ENCODE measurements at regions not wholly inside any gene's neighbourhood (a gene's known extent, or its start where the extent isn't known, plus 50 kb on each side); places are given as distances from the start of the nearest gene placed in this dataset.

DNA sequence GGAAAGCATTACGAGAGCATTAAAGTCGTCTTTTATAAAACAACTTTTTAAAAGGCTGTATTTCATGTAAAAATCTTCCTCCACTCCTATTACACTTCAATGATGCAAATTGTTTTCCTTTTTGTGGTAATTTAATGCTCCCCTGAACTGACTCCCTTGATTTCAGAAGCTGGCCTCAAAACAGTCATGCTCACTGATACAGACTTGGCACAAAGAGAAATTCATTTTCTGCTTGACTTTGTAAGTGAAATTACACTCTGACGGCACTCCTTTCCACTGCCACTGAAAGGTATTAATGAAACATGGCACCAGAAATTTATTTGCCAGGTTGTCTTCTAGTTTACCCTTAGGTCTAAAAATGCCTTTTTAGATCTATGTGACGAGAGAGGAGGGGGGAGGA, 215.5 kb downstream of the LRRC3B start:
- TF ChIP-seq, protein P1, sequence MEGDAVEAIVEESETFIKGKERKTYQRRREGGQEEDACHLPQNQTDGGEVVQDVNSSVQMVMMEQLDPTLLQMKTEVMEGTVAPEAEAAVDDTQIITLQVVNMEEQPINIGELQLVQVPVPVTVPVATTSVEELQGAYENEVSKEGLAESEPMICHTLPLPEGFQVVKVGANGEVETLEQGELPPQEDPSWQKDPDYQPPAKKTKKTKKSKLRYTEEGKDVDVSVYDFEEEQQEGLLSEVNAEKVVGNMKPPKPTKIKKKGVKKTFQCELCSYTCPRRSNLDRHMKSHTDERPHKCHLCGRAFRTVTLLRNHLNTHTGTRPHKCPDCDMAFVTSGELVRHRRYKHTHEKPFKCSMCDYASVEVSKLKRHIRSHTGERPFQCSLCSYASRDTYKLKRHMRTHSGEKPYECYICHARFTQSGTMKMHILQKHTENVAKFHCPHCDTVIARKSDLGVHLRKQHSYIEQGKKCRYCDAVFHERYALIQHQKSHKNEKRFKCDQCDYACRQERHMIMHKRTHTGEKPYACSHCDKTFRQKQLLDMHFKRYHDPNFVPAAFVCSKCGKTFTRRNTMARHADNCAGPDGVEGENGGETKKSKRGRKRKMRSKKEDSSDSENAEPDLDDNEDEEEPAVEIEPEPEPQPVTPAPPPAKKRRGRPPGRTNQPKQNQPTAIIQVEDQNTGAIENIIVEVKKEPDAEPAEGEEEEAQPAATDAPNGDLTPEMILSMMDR (IDR thresholded peaks at IDR 0.05; ENCODE audit: low read depth, low read length, poor library complexity, severe bottlenecking), result no peak
- TF ChIP-seq EZH2phosphoT487 (IDR thresholded peaks at IDR 0.05; ENCODE audit: borderline replicate concordance, low read length), result no peak

All from DOHH2 (cell line).